CD4-positive, alpha-beta T cell treated with Interferon alpha-2 for 1 hour (primary cell): ENCODE measurements at regions not wholly inside any gene's neighbourhood (a gene's known extent, or its start where the extent isn't known, plus 50 kb on each side); places are given as distances from the start of the nearest gene placed in this dataset.
"Not testable (repeated sequence)": the region's sequence is repeated elsewhere in the genome, so short reads cannot be mapped to it uniquely, and the experiment has no call there.

Source experiments
- DNase-seq, 2 donors: peaks; one replicate each; pipeline ENCODE4 v3.0.0-alpha.2; 2020 to 2022

- DNase-seq = peak in 1 of 2 donors; percentile 3
Observed at GRCh38 chr17:63082273-63082861, 116.3 kb downstream of the TANC2 start.

- no peak for DNase-seq
Observed at GRCh38 chr17:63082952-63083351, 116.9 kb downstream of the TANC2 start.

GRCh38 chr17:63086483-63087185 lies 120.6 kb downstream of the TANC2 start:
- DNase-seq = no peak

- DNase-seq = not testable (repeated sequence)
Observed at GRCh38 chr17:63090358-63091114, 124.5 kb downstream of the TANC2 start.

- not testable (repeated sequence) for DNase-seq
Observed at GRCh38 chr17:63091909-63092308, 125.9 kb downstream of the TANC2 start.

GRCh38 chr17:63094631-63095030 lies 128.6 kb downstream of the TANC2 start:
- no peak for DNase-seq

- DNase-seq = no peak
Observed at GRCh38 chr17:63095459-63095858, 129.4 kb downstream of the TANC2 start.

- DNase-seq = no peak
Observed at GRCh38 chr17:63095879-63096278, 129.8 kb downstream of the TANC2 start.

- no peak for DNase-seq
Observed at GRCh38 chr17:63096426-63096825, 130.4 kb downstream of the TANC2 start.

- no peak for DNase-seq
Observed at GRCh38 chr17:63099425-63099824, 133.4 kb downstream of the TANC2 start.

- no peak for DNase-seq
Observed at GRCh38 chr17:63102034-63102433, 136.0 kb downstream of the TANC2 start.

GRCh38 chr17:63106050-63106449 lies 140.0 kb downstream of the TANC2 start:
- DNase-seq = no peak

- DNase-seq = no peak
Observed at GRCh38 chr17:63109661-63110060, 143.6 kb downstream of the TANC2 start.

GRCh38 chr17:63113167-63113566 lies 147.1 kb downstream of the TANC2 start:
- no peak for DNase-seq

GRCh38 chr17:63116228-63116627 lies 150.2 kb downstream of the TANC2 start:
- DNase-seq = no peak

- no peak for DNase-seq
Observed at GRCh38 chr17:63116967-63117830, 151.2 kb downstream of the TANC2 start.

- DNase-seq = no peak
Observed at GRCh38 chr17:63120406-63120805, 154.4 kb downstream of the TANC2 start.

GRCh38 chr17:63124536-63124935 lies 158.5 kb downstream of the TANC2 start:
- no peak for DNase-seq

- no peak for DNase-seq
Observed at GRCh38 chr17:63124958-63125357, 158.9 kb downstream of the TANC2 start.

GRCh38 chr17:63125987-63126386 lies 160.0 kb downstream of the TANC2 start:
- DNase-seq = no peak

GRCh38 chr17:63126607-63127006 lies 160.6 kb downstream of the TANC2 start:
- no peak for DNase-seq

GRCh38 chr17:63132459-63132911 lies 166.4 kb downstream of the TANC2 start:
- DNase-seq = no peak

- DNase-seq = no peak
Observed at GRCh38 chr17:63133491-63133890, 167.5 kb downstream of the TANC2 start.
